Upper lobe of right lung (tissue), 1 donor: ENCODE measurements at regions not wholly inside any gene's neighbourhood (a gene's known extent, or its start where the extent isn't known, plus 50 kb on each side); places are given as distances from the start of the nearest gene placed in this dataset.

Source experiments
- ATAC-seq: fragments of 200-7000 bp; cut with Tn5 transposase; one replicate; pipeline ENCODE4 v1.9.1; 2020; ENCODE audit warnings: mild to moderate bottlenecking, moderate library complexity
- DNase-seq: peaks from one replicate; pipeline ENCODE4 v3.0.0-alpha.2; 2020
- H3K27ac ChIP-seq: fragments of 200-600 bp; one replicate; pipeline ENCODE4 v1.8.0; 2022
- H3K27me3 ChIP-seq: fragments of 200-600 bp; one replicate; pipeline ENCODE4 v1.8.0; 2022; ENCODE audit warnings: mild to moderate bottlenecking
- H3K36me3 ChIP-seq: fragments of 200-600 bp; one replicate; pipeline ENCODE4 v1.8.0; 2022
- H3K4me1 ChIP-seq: fragments of 200-600 bp; one replicate; pipeline ENCODE4 v1.8.0; 2022
- H3K4me3 ChIP-seq: fragments of 200-600 bp; one replicate; pipeline ENCODE4 v1.8.0; 2022; ENCODE audit warnings: mild to moderate bottlenecking
- H3K9me3 ChIP-seq: fragments of 200-600 bp; one replicate; pipeline ENCODE4 v1.8.0; 2022
- intact Hi-C: fragments of 100-400 bp; cut with DNase I; formaldehyde crosslinking; loops from one replicate; pipeline ENCODE4 v1.11.0; 2022
- TF ChIP-seq, protein P1 (sequence below): fragments of 200-600 bp; IDR thresholded peaks from one replicate; pipeline ENCODE4 v1.8.0; 2022; ENCODE audit warnings: antibody characterized with exemption
- donor health status: DM: no; HTN: yes; CAD: no; lungs with severe emphysema.

DNA sequence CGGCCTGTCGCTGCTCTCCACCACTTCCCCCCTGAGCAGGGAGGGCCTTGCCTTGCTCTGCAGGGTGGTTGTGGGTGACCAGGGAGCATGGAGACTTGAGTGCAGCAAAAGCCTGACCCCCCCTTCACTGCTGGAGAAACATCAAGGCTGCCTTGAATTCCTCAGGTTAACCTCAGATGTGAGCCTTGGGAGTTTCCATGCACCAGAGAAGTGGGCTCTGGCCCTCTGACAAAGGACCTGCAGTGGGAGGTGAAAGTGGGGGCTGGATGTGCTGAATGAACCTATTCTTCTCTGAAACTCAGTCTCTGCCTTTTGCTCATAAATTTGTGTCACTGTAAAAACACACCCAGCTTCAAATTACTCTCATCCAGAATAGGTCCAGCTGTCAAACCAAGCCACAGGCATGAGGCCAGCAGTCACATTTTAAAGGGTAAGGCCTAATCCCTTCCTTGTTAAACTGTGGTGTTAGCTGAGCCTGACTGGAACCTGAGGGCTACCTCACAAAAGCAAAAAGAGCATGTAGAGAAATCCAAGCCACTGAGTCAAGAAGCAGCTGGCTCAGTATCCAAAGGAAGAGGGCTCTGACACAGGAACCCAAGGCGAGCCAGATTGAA, 356.8 kb downstream of the CCSER2 start:
- no peak overlapping the region for H3K27ac ChIP-seq
- no peaks in the 10 kb centered on the region for H3K9me3 ChIP-seq
- no peaks in the 10 kb centered on the region for H3K27me3 ChIP-seq
- no peak for DNase-seq
- no peak for ATAC-seq
- TF ChIP-seq, protein P1, sequence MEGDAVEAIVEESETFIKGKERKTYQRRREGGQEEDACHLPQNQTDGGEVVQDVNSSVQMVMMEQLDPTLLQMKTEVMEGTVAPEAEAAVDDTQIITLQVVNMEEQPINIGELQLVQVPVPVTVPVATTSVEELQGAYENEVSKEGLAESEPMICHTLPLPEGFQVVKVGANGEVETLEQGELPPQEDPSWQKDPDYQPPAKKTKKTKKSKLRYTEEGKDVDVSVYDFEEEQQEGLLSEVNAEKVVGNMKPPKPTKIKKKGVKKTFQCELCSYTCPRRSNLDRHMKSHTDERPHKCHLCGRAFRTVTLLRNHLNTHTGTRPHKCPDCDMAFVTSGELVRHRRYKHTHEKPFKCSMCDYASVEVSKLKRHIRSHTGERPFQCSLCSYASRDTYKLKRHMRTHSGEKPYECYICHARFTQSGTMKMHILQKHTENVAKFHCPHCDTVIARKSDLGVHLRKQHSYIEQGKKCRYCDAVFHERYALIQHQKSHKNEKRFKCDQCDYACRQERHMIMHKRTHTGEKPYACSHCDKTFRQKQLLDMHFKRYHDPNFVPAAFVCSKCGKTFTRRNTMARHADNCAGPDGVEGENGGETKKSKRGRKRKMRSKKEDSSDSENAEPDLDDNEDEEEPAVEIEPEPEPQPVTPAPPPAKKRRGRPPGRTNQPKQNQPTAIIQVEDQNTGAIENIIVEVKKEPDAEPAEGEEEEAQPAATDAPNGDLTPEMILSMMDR: no peak
- intact Hi-C loops: no loop called here
- H3K4me3 ChIP-seq: no peak overlapping the region
- H3K36me3 ChIP-seq: no peaks in the 10 kb centered on the region
- H3K4me1 ChIP-seq: no peaks in the 10 kb centered on the region

DNA sequence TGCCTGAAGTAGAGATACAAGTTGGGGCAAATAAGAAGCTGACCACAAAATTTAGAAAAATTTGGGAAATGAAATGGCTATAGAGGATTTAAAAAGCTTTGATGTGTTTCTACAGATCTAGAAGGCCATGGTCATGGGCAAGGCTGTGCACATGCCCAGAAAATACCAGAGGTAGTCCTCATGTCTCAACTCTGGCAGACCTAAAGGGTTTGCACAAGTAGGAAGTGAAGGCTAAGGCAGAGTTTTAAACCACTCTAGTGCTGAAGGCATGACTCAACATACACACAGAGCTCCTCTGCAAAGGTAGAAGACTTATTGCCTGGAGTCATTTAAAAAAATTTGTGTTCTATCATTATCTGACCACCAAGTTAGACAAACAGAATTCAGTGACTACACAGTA, 364.6 kb downstream of the CCSER2 start:
- Histone ChIP-seq H3K36me3 (no peaks in the 10 kb centered on the region), H3K4me1 (no peaks in the 10 kb centered on the region)
- intact Hi-C loops: no loop called here

DNA sequence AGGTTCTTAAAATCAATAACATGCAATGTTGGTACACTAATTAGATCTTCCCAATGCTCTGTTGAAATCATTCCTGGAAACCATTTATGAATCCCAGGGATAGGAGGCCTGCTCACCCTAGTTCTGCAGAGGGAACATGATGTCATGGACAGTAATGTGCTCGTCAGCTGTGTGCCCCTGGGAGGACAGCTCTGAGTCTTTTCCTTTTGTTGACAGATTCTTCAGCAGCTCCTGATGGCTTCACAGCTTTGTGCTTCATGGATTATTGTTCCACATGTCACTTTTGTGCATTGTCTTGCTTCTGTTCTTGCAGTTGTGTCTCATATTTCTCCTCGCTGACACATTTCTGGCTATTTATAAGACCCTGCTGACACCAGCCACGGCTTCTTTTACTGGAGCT, 367.5 kb downstream of the CCSER2 start:
- intact Hi-C loops: no loop called here
- H3K9me3 ChIP-seq: no peaks in the 10 kb centered on the region
- H3K27me3 ChIP-seq: no peaks in the 10 kb centered on the region
- H3K36me3 ChIP-seq: no peaks in the 10 kb centered on the region
- TF ChIP-seq, protein P1: no peak
- no peaks in the 10 kb centered on the region for H3K4me1 ChIP-seq
- DNase-seq: no peak
- no peak for ATAC-seq
- H3K27ac ChIP-seq: no peak overlapping the region
- H3K4me3 ChIP-seq: no peak overlapping the region

More for the DNA sequence above, 364.6 kb downstream of the CCSER2 start:
- H3K27me3 ChIP-seq: no peaks in the 10 kb centered on the region
- TF ChIP-seq, protein P1: no peak
- no peaks in the 10 kb centered on the region for H3K9me3 ChIP-seq
- no peak overlapping the region for H3K4me3 ChIP-seq
- no peak for DNase-seq
- ATAC-seq: no peak
- H3K27ac ChIP-seq: no peak overlapping the region

DNA sequence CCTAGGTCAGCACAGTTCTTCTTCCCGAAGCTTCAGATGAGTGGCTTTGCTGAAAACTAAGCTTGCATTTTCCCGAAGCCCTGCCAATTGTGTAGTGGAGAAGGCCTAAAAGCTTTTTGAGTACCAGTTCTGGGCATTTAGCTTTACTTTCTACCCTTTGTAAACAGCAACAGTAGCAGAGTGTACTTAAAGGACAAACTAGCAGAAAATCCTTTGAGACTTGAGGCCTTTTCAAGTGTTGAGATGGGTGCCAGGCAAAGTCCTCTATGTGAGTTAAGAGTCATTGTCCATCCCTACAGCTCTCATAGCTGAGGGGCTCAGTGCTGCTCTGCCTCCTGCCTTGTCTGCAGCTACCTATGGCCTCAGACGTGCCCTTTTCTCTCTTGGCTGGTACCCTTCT, 368.2 kb downstream of the CCSER2 start:
- ATAC-seq (peak; percentile 80), DNase-seq (no peak)
- Histone ChIP-seq H3K36me3 (no peaks in the 10 kb centered on the region), H3K4me1 (no peaks in the 10 kb centered on the region), H3K27ac (no peak overlapping the region), H3K9me3 (no peaks in the 10 kb centered on the region), H3K27me3 (no peaks in the 10 kb centered on the region), H3K4me3 (no peak overlapping the region)
- TF ChIP-seq, protein P1: no peak
- intact Hi-C loops: no loop called here

DNA sequence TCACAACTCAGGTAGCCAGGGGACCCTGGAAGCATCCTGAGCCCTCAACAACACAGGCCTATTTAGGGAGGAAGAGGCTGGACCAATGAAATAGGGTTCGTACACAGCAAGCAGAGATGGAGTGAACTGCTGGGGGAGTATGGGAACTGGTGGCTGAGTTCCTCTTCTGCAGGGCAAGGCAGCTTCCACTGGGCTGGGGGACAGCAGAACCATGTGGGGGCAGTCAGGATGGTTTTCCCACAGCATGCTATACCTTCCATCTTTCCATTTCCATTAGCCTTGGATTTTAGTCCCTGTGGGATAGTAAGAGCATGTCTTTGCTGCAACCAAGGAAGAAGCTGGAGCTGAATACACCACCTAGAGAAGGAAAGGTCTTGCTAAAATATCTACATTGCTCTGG, 370.6 kb downstream of the CCSER2 start:
- no peak for DNase-seq
- H3K4me3 ChIP-seq: no peak overlapping the region
- no peaks in the 10 kb centered on the region for H3K9me3 ChIP-seq
- H3K4me1 ChIP-seq: no peaks in the 10 kb centered on the region
- no peak for ATAC-seq
- no peak overlapping the region for H3K27ac ChIP-seq
- intact Hi-C loops: no loop called here
- TF ChIP-seq, protein P1: no peak
- H3K36me3 ChIP-seq: no peaks in the 10 kb centered on the region
- no peaks in the 10 kb centered on the region for H3K27me3 ChIP-seq
